ENCODE measurements at regions not wholly inside any gene's neighbourhood (a gene's known extent, or its start where the extent isn't known, plus 50 kb on each side); places are given as distances from the start of the nearest gene placed in this dataset.

DNA sequence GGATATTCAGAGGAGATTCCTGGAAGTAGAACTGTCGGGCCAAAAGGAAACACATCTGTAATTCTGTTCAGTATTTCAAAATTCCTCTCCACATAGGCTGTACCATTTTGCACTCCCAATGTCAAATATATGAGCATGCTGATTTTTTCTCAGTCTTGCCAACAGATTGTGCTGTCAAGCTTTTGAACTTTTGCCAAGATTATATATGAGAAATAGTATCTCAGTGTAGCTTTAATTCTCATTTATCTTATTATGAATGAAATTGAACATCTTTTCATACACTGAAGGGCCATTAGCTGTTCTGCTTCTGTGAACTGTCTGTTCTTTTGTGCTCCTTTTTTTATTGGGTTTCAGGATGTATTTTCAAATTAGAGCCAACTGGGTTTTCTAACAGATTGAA lies 907.1 kb downstream of the MAT2B start:
- ChIA-PET POLR2A (no interaction called here), CTCF (interaction anchor here (0.9 to 1.4 kb wide), 2 partner anchors 11 to 13 kb away, joined by 3 read pairs; no protein-coding TSS in a partner anchor)
- Histone ChIP-seq H3K4me1 (ENCODE audit: control insufficient read depth, extremely low read depth, insufficient read depth, low read length) (no peaks in the 10 kb centered on the region), H2AFZ (ENCODE audit: low read depth, low read length) (no peak overlapping the region), H4K20me1 (replicated peaks; ENCODE audit: control insufficient read depth, extremely low read depth, insufficient read depth, low read length) (no peaks in the 10 kb centered on the region), H3K9ac (replicated peaks; ENCODE audit: extremely low read depth, insufficient read depth, low read length) (no peak overlapping the region), H3K79me2 (ENCODE audit: control insufficient read depth, insufficient read depth, low read length) (no peaks in the 10 kb centered on the region), H3K4me3 (replicated peaks in 1 of 3; ENCODE audit: insufficient read depth in 1 of 3, low read depth in 1 of 3, low read length in 3 of 3) (no peak overlapping the region), H3K27ac (ENCODE audit: insufficient read depth, low read depth, low read length) (no peak overlapping the region), H3K27me3 (ENCODE audit: control insufficient read depth in 2 of 2, insufficient read depth in 2 of 2, low read length in 2 of 2) (no peaks in the 10 kb centered on the region), H3K9me3 (replicated peaks; ENCODE audit: control insufficient read depth, insufficient read depth, low read length) (no peaks in the 10 kb centered on the region), H3K36me3 (ENCODE audit: control insufficient read depth in 2 of 2, extremely low read depth in 1 of 2, insufficient read depth in 2 of 2, low read length in 2 of 2) (no peaks in the 10 kb centered on the region), H3K4me2 (ENCODE audit: insufficient read depth, low read length) (no peak overlapping the region), H3K9me1 (replicated peaks; ENCODE audit: control insufficient read depth, extremely low read depth, insufficient read depth, low read length) (no peaks in the 10 kb centered on the region)
- DNase-seq (ENCODE audit: low read depth, low spot score) (no peak), FAIRE-seq (no peak)
- intact Hi-C loops (cut with micrococcal nuclease) (no loop called here), dilution Hi-C loops (cut with MboI; ENCODE audit: extremely low pct_ligation_motif_present, low sequenced_read_pairs) (no loop called here)
- TF ChIP-seq GATA2 (IDR thresholded peaks at IDR 0.05; ENCODE audit: insufficient read depth, insufficient read length, low read depth, low read length), result no peak
- no TSS peak for BruUV-seq (replicated peaks)

DNA sequence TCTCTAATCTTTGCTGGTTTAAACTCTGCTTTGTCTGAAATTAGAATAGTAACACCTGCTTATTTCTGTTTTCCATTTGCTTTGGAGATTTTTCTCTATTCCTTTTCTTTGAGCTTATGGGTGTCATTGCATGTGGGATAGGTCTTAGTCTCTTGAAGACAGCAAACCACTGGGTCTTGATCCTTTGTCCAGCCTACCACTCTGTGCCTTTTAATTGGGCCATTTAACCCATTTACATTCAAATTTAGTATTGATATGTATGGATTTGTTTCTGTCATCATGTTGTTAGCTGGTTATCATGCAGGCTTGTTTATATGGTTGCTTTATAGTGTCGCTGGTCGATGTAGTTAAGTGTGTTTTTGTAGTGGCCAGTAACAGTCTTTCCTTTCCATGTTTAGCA lies 914.7 kb downstream of the MAT2B start:
- FAIRE-seq (no peak), DNase-seq (ENCODE audit: low read depth, low spot score) (no peak)
- Histone ChIP-seq H2AFZ (ENCODE audit: low read depth, low read length) (no peak overlapping the region), H3K79me2 (ENCODE audit: control insufficient read depth, insufficient read depth, low read length) (no peaks in the 10 kb centered on the region), H3K9me1 (replicated peaks; ENCODE audit: control insufficient read depth, extremely low read depth, insufficient read depth, low read length) (no peaks in the 10 kb centered on the region), H3K4me3 (replicated peaks in 1 of 3; ENCODE audit: insufficient read depth in 1 of 3, low read depth in 1 of 3, low read length in 3 of 3) (no peak overlapping the region), H3K4me2 (ENCODE audit: insufficient read depth, low read length) (no peak overlapping the region), H3K27me3 (ENCODE audit: control insufficient read depth in 2 of 2, insufficient read depth in 2 of 2, low read length in 2 of 2) (no peaks in the 10 kb centered on the region), H4K20me1 (replicated peaks; ENCODE audit: control insufficient read depth, extremely low read depth, insufficient read depth, low read length) (no peaks in the 10 kb centered on the region), H3K9me3 (replicated peaks; ENCODE audit: control insufficient read depth, insufficient read depth, low read length) (no peaks in the 10 kb centered on the region), H3K4me1 (ENCODE audit: control insufficient read depth, extremely low read depth, insufficient read depth, low read length) (no peaks in the 10 kb centered on the region), H3K9ac (replicated peaks; ENCODE audit: extremely low read depth, insufficient read depth, low read length) (no peak overlapping the region), H3K27ac (ENCODE audit: insufficient read depth, low read depth, low read length) (no peak overlapping the region), H3K36me3 (ENCODE audit: control insufficient read depth in 2 of 2, extremely low read depth in 1 of 2, insufficient read depth in 2 of 2, low read length in 2 of 2) (no peaks in the 10 kb centered on the region)
- ChIA-PET POLR2A (no interaction called here), CTCF (interaction anchor here (1.1 kb wide), 1 partner anchor 408 kb away, joined by 3 read pairs; no protein-coding TSS in a partner anchor)
- dilution Hi-C loops (cut with MboI; ENCODE audit: extremely low pct_ligation_motif_present, low sequenced_read_pairs) (no loop called here), intact Hi-C loops (cut with micrococcal nuclease) (loop anchor here (5.0 to 10.0 kb wide), 2 partner anchors 82 to 375 kb away; no protein-coding TSS in a partner anchor)
- BruUV-seq (replicated peaks), result no TSS peak
- TF ChIP-seq, protein P1, sequence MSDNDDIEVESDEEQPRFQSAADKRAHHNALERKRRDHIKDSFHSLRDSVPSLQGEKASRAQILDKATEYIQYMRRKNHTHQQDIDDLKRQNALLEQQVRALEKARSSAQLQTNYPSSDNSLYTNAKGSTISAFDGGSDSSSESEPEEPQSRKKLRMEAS (IDR thresholded peaks at IDR 0.05; ENCODE audit: insufficient read depth, insufficient read length), result no peak
- TF ChIP-seq POLR2A (IDR thresholded peaks at IDR 0.05; ENCODE audit: low read depth, low read length) (no peak), EZH2 (IDR thresholded peaks at IDR 0.05; ENCODE audit: borderline replicate concordance, low read depth, low read length, severe bottlenecking) (no peak), JUN (IDR thresholded peaks at IDR 0.05; ENCODE audit: borderline replicate concordance, insufficient read depth, insufficient read length, low read depth) (no peak), GATA2 (IDR thresholded peaks at IDR 0.05; ENCODE audit: insufficient read depth, insufficient read length, low read depth, low read length) (no peak), FOS (IDR thresholded peaks at IDR 0.05; ENCODE audit: borderline replicate concordance, insufficient read depth, low read length) (no peak), POLR2AphosphoS5 (IDR thresholded peaks at IDR 0.05; ENCODE audit: insufficient read depth, low read depth, low read length) (no peak), MYC (IDR thresholded peaks at IDR 0.05; ENCODE audit: low read depth, low read length) (no peak)
- TF ChIP-seq, protein P2, sequence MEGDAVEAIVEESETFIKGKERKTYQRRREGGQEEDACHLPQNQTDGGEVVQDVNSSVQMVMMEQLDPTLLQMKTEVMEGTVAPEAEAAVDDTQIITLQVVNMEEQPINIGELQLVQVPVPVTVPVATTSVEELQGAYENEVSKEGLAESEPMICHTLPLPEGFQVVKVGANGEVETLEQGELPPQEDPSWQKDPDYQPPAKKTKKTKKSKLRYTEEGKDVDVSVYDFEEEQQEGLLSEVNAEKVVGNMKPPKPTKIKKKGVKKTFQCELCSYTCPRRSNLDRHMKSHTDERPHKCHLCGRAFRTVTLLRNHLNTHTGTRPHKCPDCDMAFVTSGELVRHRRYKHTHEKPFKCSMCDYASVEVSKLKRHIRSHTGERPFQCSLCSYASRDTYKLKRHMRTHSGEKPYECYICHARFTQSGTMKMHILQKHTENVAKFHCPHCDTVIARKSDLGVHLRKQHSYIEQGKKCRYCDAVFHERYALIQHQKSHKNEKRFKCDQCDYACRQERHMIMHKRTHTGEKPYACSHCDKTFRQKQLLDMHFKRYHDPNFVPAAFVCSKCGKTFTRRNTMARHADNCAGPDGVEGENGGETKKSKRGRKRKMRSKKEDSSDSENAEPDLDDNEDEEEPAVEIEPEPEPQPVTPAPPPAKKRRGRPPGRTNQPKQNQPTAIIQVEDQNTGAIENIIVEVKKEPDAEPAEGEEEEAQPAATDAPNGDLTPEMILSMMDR (IDR thresholded peaks at IDR 0.05; ENCODE audit: extremely low read depth in 1 of 2, insufficient read depth in 1 of 2, low read depth in 1 of 2, low read length in 2 of 2), result no peak

Measured in endothelial cell of umbilical vein (primary cell).